Mesothelial cell of epicardium (in vitro differentiated cells): ENCODE measurements at regions not wholly inside any gene's neighbourhood (a gene's known extent, or its start where the extent isn't known, plus 50 kb on each side); places are given as distances from the start of the nearest gene placed in this dataset.
A peak's percentile ranks its signal among the peaks of the same experiment; 100 is the strongest.

Experiments
- DNase-seq, 2 experiments: peaks; one replicate each; pipeline ENCODE4 v3.0.0; 2021; ENCODE audit warnings: low spot score in 2 of 2; ENCODE audit not compliant: unreplicated experiment in 2 of 2
- H3K27ac Mint-ChIP-seq: 2 replicates; pipeline ENCODE4 v1.8.0; 2021; ENCODE audit warnings: mixed read lengths
- H3K27me3 Mint-ChIP-seq: 2 replicates; pipeline ENCODE4 v1.8.0; 2021; ENCODE audit warnings: low read depth, mixed read lengths
- H3K36me3 Mint-ChIP-seq: 2 replicates; pipeline ENCODE4 v1.8.0; 2021; ENCODE audit warnings: mixed read lengths
- H3K4me1 Mint-ChIP-seq: 2 replicates; pipeline ENCODE4 v1.8.0; 2021; ENCODE audit warnings: mixed read lengths
- H3K4me3 Mint-ChIP-seq: 2 replicates; pipeline ENCODE4 v1.8.0; 2021; ENCODE audit warnings: mild to moderate bottlenecking, moderate library complexity, mixed read lengths
- H3K9me3 Mint-ChIP-seq: 2 replicates; pipeline ENCODE4 v1.8.0; 2021; ENCODE audit warnings: mixed read lengths
- CTCF ChIP-seq: fragments of 200-600 bp; sonication (generic); IDR thresholded peaks from one replicate; pipeline ENCODE4 v1.5.0; 2021; ENCODE audit warnings: antibody characterized with exemption; ENCODE audit not compliant: unreplicated experiment

- Mint-ChIP-seq H3K27me3 (no peaks in the 10 kb centered on the region), H3K27ac (peak overlapping the region; percentile 91), H3K36me3 (no peaks in the 10 kb centered on the region)
Observed at GRCh38 chr1:8207202-8207601, 110.7 kb upstream of the SLC45A1 start.

GRCh38 chr1:8206391-8206790 is 111.5 kb upstream of the SLC45A1 start:
- no peaks in the 10 kb centered on the region for H3K27me3 Mint-ChIP-seq
- H3K27ac Mint-ChIP-seq = peak overlapping the region; percentile 91
- peaks cover 58% of the 10 kb centered on the region for H3K4me1 Mint-ChIP-seq
- no peak overlapping the region for H3K4me3 Mint-ChIP-seq
- H3K36me3 Mint-ChIP-seq = no peaks in the 10 kb centered on the region
- TF ChIP-seq CTCF = no peak
- DNase-seq = no peak
- H3K9me3 Mint-ChIP-seq = no peaks in the 10 kb centered on the region

More at GRCh38 chr1:8207202-8207601, 110.7 kb upstream of the SLC45A1 start:
- Mint-ChIP-seq H3K9me3 (no peaks in the 10 kb centered on the region), H3K4me1 (peaks cover 57% of the 10 kb centered on the region), H3K4me3 (no peak overlapping the region)
- no peak for DNase-seq
- TF ChIP-seq CTCF = no peak

- no peak for DNase-seq
Observed at GRCh38 chr1:8205771-8206170, 112.1 kb upstream of the SLC45A1 start.

GRCh38 chr1:8204826-8205225 is 113.1 kb upstream of the SLC45A1 start:
- TF ChIP-seq CTCF = no peak
- Mint-ChIP-seq H3K4me3 (no peak overlapping the region), H3K27me3 (no peaks in the 10 kb centered on the region), H3K9me3 (no peaks in the 10 kb centered on the region), H3K27ac (peak overlapping the region; percentile 98), H3K36me3 (no peaks in the 10 kb centered on the region), H3K4me1 (peaks cover 61% of the 10 kb centered on the region)
- no peak for DNase-seq

More at GRCh38 chr1:8205771-8206170, 112.1 kb upstream of the SLC45A1 start:
- Mint-ChIP-seq H3K27ac (peak overlapping the region; percentile 78), H3K4me1 (peaks cover 59% of the 10 kb centered on the region), H3K9me3 (no peaks in the 10 kb centered on the region), H3K36me3 (no peaks in the 10 kb centered on the region), H3K27me3 (no peaks in the 10 kb centered on the region), H3K4me3 (no peak overlapping the region)
- TF ChIP-seq CTCF = no peak

- TF ChIP-seq CTCF = no peak
- H3K27ac Mint-ChIP-seq = peak overlapping the region; percentile 98
- H3K27me3 Mint-ChIP-seq = no peaks in the 10 kb centered on the region
- H3K9me3 Mint-ChIP-seq = no peaks in the 10 kb centered on the region
- no peak overlapping the region for H3K4me3 Mint-ChIP-seq
- no peak for DNase-seq
- H3K36me3 Mint-ChIP-seq = no peaks in the 10 kb centered on the region
- H3K4me1 Mint-ChIP-seq = peaks cover 63% of the 10 kb centered on the region
Observed at GRCh38 chr1:8203551-8203950, 114.4 kb upstream of the SLC45A1 start.

- no peaks in the 10 kb centered on the region for H3K27me3 Mint-ChIP-seq
- TF ChIP-seq CTCF = no peak
- H3K9me3 Mint-ChIP-seq = no peaks in the 10 kb centered on the region
- no peaks in the 10 kb centered on the region for H3K36me3 Mint-ChIP-seq
- H3K4me1 Mint-ChIP-seq = peaks cover 65% of the 10 kb centered on the region
- no peak for DNase-seq
- no peak overlapping the region for H3K4me3 Mint-ChIP-seq
- H3K27ac Mint-ChIP-seq = peak overlapping the region; percentile 98
Observed at GRCh38 chr1:8203056-8203455, 114.9 kb upstream of the SLC45A1 start.
